GM12878 (cell line): ENCODE measurements at regions not wholly inside any gene's neighbourhood (a gene's known extent, or its start where the extent isn't known, plus 50 kb on each side); places are given as distances from the start of the nearest gene placed in this dataset.

Experiments
- ATF2 ChIP-seq: IDR thresholded peaks from 2 replicates; pipeline ENCODE4 v1.6.1; 2012; ENCODE audit warnings: low read length, inconsistent platforms
- CTCF ChIP-seq, 3 experiments: IDR thresholded peaks in 2 of 3; conservative IDR thresholded peaks in 1 of 3; 2 replicates each; pipeline ENCODE4 v1.5.1; 2011; ENCODE audit warnings: low read depth in 3 of 3, low read length in 3 of 3, mild to moderate bottlenecking in 3 of 3, control low read depth in 2 of 3, moderate library complexity in 2 of 3, inconsistent platforms in 1 of 3, mixed read lengths in 1 of 3; ENCODE audit not compliant: control insufficient read depth in 2 of 3, insufficient read depth in 1 of 3; ENCODE audit errors: extremely low read depth in 1 of 3
- EGR1 ChIP-seq, 2 experiments: IDR thresholded peaks; 1 replicate in 1 of 2; 2 replicates in 1 of 2; pipeline ENCODE4 v1.6.1; 2011 to 2012; ENCODE audit warnings: low read depth in 2 of 2, low read length in 2 of 2, borderline replicate concordance in 1 of 2, mild to moderate bottlenecking in 1 of 2, moderate library complexity in 1 of 2
- EP300 ChIP-seq, 2 experiments: fragments of 150-350 bp in 1 of 2; IDR thresholded peaks; 2 replicates each; pipeline ENCODE4 v1.6.1; 2011 to 2012; ENCODE audit warnings: low read depth in 2 of 2, low read length in 2 of 2, borderline replicate concordance in 1 of 2, improper control_type of control experiment in 1 of 2, inconsistent platforms in 1 of 2; ENCODE audit not compliant: control insufficient read depth in 1 of 2
- EZH2 ChIP-seq: IDR thresholded peaks from 2 replicates; pipeline ENCODE4 v1.6.1; 2012; ENCODE audit warnings: low read depth, mild to moderate bottlenecking, control low read depth, inconsistent platforms, low read length, borderline replicate concordance; ENCODE audit not compliant: control insufficient read depth
- JUND ChIP-seq: IDR thresholded peaks from 2 replicates; pipeline ENCODE4 v1.6.1; 2012; ENCODE audit warnings: low read depth, mild to moderate bottlenecking, low read length, improper control_type of control experiment, moderate library complexity
- MTA2 ChIP-seq: fragments of 450-650 bp; IDR thresholded peaks from 2 replicates; pipeline ENCODE4 v1.6.1; 2016; ENCODE audit warnings: low read depth, mild to moderate bottlenecking, moderate library complexity
- POLR2A ChIP-seq: IDR thresholded peaks from 2 replicates; pipeline ENCODE4 v1.6.1; 2011; ENCODE audit warnings: low read depth, mild to moderate bottlenecking, low read length
- STAT3 ChIP-seq: IDR thresholded peaks from 2 replicates; pipeline ENCODE4 v1.6.1; 2011; ENCODE audit warnings: low read depth, low read length, improper control_type of control experiment
- TF ChIP-seq, protein P1 (sequence below): fragments of 150-350 bp; IDR thresholded peaks from 2 replicates; pipeline ENCODE4 v1.6.1; 2014; ENCODE audit warnings: mild to moderate bottlenecking, low read depth, low read length
- TF ChIP-seq, protein P2 (sequence below): IDR thresholded peaks from 2 replicates; pipeline ENCODE4 v1.6.1; 2011; ENCODE audit warnings: mild to moderate bottlenecking, low read depth, low read length, moderate library complexity; ENCODE audit not compliant: insufficient replicate concordance

DNA sequence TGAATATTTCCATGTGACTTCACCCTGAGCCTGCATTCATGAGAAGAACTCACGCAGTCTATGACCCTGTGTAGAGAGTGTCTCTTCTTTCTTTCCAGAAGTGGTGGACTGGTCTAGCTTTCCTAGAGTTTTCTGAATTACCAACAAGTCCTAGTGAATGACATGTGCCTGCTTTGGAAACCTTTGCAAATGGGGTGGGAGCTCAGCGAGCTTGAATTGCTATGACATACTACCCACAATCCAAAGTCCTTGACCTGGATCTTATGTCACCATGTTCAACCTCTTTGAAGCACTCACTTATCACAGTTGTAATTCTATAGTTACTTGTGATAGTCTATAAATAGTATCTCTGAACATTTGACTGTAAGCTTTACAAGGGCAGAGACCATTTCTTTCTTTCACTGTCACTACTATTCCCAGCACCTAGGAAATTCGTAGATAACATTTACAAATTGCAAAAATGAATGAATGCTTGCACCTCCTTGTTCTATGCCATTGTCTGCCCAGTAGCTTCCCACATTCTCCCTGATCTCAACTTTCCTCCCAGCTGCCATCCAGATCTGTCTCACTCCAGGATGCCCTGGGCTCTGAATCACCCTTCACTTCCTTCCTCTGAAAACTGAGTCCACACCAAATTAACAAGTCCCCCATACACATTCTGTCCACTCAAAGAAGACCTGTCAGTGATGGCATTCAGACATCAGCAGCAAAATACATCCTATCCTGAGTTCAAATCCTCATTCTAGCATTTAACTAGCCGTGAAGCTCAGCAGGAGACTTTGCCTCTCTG is 201.9 kb upstream of the SESN3 start:
- TF ChIP-seq, protein P1, sequence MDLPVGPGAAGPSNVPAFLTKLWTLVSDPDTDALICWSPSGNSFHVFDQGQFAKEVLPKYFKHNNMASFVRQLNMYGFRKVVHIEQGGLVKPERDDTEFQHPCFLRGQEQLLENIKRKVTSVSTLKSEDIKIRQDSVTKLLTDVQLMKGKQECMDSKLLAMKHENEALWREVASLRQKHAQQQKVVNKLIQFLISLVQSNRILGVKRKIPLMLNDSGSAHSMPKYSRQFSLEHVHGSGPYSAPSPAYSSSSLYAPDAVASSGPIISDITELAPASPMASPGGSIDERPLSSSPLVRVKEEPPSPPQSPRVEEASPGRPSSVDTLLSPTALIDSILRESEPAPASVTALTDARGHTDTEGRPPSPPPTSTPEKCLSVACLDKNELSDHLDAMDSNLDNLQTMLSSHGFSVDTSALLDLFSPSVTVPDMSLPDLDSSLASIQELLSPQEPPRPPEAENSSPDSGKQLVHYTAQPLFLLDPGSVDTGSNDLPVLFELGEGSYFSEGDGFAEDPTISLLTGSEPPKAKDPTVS, result no peak
- TF ChIP-seq STAT3 (no peak), EGR1 (IDR thresholded peaks at IDR 0.05; ENCODE audit: borderline replicate concordance in 1 of 2, low read depth in 2 of 2, low read length in 2 of 2) (no peak), EP300 (IDR thresholded peaks at IDR 0.05; ENCODE audit: borderline replicate concordance in 1 of 2, control insufficient read depth in 1 of 2, low read depth in 2 of 2, low read length in 2 of 2) (no peak), CTCF (IDR thresholded peaks at IDR 0.05 in 2 of 3, conservative IDR thresholded peaks at IDR 0.05 in 1 of 3; ENCODE audit: control insufficient read depth in 2 of 3, extremely low read depth in 1 of 3, insufficient read depth in 1 of 3, low read depth in 3 of 3, low read length in 3 of 3) (no peak), JUND (no peak), POLR2A (no peak), ATF2 (no peak), EZH2 (no peak), MTA2 (no peak)
- TF ChIP-seq, protein P2, sequence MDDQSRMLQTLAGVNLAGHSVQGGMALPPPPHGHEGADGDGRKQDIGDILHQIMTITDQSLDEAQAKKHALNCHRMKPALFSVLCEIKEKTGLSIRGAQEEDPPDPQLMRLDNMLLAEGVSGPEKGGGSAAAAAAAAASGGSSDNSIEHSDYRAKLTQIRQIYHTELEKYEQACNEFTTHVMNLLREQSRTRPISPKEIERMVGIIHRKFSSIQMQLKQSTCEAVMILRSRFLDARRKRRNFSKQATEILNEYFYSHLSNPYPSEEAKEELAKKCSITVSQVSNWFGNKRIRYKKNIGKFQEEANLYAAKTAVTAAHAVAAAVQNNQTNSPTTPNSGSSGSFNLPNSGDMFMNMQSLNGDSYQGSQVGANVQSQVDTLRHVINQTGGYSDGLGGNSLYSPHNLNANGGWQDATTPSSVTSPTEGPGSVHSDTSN, result no peak
